ENCODE measurements at regions not wholly inside any gene's neighbourhood (a gene's known extent, or its start where the extent isn't known, plus 50 kb on each side); places are given as distances from the start of the nearest gene placed in this dataset. TPM values are rescaled to one million over a fixed set of nuclear protein-coding genes. Genes with fewer than 3 reads are reported as not detected.

GRCh38 chr1:209529233-209529632 is 54.3 kb upstream of the CAMK1G start:
- ATAC-seq (no peak), DNase-seq (ENCODE audit: missing footprints) (no peak)
- intact Hi-C loops (cut with DNase I): no loop called here

- DNase-seq (ENCODE audit: missing footprints): no peak
- ATAC-seq: no peak
- intact Hi-C loops (cut with DNase I): no loop called here
Observed at GRCh38 chr1:209531006-209531405, 52.5 kb upstream of the CAMK1G start.

GRCh38 chr1:209531549-209531948 is 52.0 kb upstream of the CAMK1G start:
- intact Hi-C loops (cut with DNase I): no loop called here
- DNase-seq (ENCODE audit: missing footprints) (no peak), ATAC-seq (no peak)

Small RNAs in the stretch of these regions (microRNA-seq; reads per million reads assigned to microRNA genes)
- gene MIR205: not detected
